HG03064 (cell line): ENCODE measurements at regions not wholly inside any gene's neighbourhood (a gene's known extent, or its start where the extent isn't known, plus 50 kb on each side); places are given as distances from the start of the nearest gene placed in this dataset.
A peak's percentile ranks its signal among the peaks of the same experiment; 100 is the strongest.
"Not testable (repeated sequence)": the region's sequence is repeated elsewhere in the genome, so short reads cannot be mapped to it uniquely, and the experiment has no call there.

Experiments
- ATAC-seq: cut with Tn5 transposase; IDR thresholded peaks from one replicate; pipeline ENCODE4 v1.9.1; 2021; ENCODE audit warnings: low read depth; ENCODE audit not compliant: unreplicated experiment

DNA sequence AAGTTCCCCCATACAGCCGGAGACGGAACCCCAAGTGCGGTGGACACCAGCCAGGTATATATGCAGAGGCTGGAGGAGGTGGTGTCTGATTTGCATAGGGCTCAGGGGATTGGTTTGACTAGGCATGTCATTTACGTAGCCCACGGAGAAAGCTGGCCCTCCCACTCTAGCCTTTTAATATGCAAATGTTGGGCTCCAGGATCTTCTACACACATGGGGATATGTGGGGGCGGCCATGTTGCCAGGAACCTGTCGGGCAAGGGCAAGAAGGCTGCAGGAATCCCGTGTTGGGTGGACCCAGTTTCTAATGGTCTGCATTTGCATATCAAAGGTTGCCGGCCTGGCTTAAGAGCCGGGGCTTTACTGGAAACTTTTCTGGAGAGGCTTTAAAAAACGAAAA is 57.4 kb downstream of the FTHL17 start:
- ATAC-seq, result not testable (repeated sequence)

DNA sequence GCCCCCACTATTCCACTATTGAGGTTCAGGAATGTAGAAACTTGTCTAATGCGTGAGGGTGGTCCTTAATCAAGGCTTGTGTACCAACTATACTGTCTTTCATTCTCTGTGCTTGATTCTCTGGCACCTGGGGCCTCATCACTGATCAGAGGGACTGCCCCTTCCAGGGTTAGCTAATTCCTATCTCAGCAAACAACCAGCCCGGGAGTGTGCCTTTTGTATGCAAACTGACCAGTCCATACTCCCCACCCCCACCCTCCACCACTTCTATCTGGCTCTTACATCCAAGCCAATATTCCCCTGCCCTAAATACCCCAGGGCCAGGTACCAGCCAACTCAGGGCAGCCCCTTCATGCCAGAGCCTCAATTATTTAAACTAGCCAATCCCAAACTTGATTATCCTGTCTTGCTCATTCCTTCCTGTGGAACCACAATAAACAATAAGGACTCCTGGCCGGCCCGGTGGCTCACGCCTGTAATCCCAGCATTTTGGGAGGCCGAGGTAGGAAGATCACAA is 59.3 kb downstream of the FTHL17 start:
- ATAC-seq, result no peak

DNA sequence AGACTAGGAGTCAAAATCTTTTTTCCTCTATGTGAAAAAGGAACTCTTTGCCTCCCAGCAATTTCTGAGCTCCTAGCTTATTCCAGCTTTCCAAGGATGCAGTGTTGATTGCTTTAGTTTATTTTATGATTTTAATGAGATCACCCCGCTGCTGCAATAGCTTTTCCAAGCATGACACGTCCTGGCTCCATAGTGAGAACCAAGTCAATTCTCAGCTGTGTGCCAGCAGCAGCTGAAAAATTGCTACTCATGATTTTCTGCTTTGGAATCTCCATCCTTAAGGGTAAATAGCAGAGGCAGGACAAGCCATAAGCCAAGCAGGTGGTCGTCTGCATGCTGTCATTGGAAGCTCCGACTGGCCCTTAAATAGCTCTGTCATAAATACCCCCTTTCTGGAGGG is 64.5 kb downstream of the FTHL17 start:
- ATAC-seq, result no peak

DNA sequence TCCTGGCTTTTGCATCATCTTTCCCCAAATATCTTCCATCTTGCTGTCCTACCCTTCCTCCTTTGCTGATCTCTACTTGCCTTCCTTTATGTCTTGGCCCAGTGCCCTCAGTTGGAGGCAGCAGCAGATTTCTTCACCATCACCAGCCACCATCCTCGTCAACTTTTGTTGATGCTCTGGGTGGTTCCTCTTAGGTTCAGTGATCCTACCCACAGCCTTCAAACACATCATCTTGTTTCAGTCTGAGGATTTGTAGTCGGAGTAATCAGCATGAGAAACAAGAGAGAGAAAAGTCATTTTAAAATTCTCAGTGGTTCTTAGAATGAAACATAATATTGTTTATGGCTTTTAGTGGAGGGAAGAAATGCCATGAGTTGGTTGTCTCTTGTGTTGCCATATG is 65.8 kb downstream of the FTHL17 start:
- no peak for ATAC-seq

DNA sequence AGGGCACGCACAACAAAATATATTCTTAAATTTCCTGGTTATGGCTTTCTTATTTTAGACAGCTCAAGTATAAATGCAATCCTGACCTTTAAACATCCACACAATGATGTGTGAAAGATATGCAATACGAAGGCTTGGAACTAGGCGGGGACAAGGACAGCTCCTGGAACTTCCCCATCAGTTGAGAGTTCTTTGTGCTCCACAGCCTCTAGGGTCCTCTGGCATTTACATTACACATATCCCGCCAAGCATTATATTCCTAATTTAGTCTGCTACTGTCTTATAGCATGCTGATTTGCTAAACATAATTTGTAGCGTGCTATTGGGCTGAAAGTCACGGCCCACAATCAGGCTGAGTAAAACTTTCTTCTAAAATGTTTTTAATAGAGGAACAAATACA is 74.4 kb downstream of the FTHL17 start:
- ATAC-seq, result no peak

DNA sequence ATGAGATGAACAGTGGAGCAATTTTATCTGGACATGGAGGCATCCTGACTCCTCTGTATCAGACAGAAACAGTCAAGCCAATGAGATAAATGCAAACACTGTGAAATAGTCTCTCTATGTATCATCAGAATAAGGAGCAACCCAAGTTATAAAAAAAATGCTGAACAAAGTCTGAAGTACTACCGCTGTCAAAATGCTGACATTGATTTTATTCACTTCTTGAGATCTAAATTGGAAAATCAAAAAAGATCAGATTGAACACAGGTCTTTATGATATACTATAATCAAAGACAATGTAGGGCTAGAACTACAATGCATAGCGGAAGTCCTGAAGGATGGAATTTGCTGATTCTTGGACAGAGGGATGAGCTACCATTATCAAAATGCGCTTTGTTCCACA is 76.1 kb downstream of the FTHL17 start:
- ATAC-seq, result no peak

DNA sequence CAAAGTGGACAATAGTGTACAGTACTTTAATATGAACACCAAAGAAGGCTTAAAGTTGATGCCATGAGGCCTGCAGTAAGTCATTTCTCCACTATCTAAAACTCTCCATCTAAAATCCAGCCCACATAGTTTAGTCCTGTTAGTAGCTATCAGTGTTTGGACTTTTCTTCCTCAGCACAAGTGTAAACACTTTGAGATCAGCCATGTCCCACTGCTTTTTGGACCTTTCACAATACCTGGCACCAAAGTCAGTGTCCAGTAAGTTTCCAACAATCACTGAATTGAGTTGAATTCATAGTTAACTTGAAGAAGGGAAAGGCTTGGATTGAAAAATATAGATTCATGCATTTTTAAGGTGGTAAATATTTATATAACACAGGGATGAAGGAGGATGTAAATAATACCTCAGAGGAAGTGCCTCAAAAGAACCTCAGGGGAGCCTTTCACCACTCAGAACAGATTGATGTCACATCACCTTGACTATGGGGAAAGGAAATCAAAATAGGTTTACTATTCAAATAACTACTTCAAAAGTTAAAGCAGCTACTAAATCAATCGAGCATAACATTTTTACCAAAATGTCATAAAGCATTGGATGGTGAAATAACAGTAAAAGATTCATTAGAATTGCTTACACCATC is 76.7 kb downstream of the FTHL17 start:
- no peak for ATAC-seq

DNA sequence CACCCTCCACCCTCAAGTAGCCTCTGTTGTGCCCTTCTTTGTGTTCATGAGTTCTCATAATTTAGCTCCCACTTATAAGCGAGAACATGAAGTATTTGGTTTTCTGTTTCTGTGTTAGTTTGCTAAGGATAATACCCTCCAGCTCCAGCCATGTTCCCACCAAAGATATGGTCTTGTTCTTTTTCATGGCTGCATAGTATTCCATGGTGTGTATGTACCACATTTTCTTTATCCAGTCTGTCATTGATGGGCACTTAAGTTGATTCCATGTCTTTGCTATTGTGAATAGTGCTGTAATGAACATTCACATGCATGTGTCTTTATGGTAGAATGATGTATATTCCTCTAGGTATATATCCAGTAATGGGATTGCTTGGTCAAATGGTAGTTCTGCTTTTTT is 77.8 kb downstream of the FTHL17 start:
- not testable (repeated sequence) for ATAC-seq

DNA sequence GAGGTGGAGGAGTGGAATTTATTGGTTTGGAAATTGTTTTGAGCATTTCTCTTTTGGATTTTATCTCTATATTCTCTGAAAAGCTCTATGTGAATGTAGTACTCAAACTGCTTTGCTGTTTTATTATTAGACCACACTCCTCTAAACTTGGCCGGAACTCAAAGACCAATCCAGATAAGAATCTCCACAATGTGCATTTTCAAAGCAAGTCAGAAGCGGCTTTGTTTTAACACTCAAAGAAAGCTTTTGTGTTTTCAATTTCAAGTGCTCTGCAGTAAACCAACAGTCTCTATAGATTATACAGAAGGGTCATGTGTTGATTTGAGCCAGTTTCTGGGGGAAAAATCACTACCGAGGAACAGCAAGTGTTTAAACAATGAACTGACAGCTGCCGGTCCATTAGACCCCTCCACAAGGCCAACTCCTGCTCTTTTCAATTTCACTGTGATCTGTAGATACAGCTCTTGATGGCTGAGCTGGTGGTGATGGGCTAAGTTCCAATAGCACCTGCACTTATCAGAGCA is 79.4 kb downstream of the FTHL17 start:
- no peak for ATAC-seq

DNA sequence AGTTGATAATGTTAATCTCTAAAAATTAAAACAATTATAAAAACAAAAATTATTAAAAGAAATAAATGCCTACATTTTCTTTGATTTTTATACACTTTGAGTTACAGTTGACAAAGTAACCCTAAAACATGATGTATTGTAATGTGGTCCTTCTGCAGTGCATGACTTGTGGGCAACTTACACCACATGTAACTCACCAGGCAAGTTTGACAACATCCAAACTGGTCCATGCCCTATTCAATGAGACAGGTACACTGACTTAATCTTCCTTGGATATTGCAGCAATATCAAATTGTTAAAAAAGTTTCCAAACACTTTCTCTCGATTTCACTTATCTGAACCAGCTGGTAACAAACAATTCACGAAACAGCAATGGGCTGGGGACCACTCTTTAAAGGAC is 81.5 kb downstream of the FTHL17 start:
- no peak for ATAC-seq

DNA sequence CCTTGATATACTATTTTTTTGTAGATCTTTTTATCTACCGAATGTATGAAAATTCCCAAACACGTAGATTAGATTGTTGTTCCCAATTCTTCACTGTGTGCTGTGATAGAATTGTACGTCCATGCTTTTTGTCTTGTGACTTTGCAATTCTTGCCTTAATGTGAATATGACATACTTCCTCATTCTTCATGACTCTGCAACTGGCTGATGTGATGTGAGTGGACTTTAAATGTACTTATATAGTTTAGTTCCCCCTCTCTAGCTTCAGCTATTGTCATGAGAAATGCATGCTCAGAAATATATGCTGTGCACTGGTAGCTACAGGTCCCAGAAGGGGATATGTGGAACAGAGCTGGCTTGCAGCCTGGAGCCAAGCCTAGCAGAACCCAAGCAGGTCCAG is 89.4 kb downstream of the FTHL17 start:
- ATAC-seq, result no peak

DNA sequence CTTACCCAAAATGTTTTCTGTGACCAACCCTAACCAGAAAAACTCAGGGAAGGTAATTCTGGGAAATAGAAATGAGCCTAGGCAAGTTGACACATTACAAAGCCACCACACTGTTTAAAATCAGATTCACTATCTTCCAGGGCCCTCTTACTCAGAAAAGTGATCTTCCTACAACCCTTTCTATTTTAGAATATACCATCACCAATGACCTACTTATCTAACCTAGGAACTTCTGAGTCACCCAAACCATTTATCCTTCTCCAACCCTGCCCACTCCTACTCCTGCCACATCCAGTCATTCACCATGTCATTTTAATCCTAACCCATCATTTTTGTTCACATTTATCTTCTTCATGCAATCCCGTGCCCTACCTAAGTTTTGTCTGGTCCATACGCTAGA is 89.9 kb downstream of the FTHL17 start:
- ATAC-seq, result no peak

DNA sequence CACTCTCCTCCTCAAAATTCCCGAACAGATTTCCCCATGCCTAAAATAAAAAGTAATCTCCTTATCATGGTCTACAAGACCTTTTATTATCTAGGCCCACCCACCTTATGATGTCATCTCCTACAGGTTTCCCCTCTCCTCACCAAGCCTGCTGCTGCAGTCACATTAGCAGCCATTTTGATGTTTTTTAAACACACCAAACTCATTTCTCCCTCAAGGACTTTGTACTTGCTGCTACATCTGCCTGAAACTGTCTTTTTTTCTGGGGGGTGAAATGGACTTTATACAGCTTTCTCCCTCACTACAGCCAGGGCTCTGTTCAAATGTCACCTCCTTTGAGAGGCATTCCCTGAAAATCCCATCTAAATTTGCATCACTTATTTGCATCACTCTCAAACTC is 90.2 kb upstream of the TAB3 start:
- no peak for ATAC-seq

DNA sequence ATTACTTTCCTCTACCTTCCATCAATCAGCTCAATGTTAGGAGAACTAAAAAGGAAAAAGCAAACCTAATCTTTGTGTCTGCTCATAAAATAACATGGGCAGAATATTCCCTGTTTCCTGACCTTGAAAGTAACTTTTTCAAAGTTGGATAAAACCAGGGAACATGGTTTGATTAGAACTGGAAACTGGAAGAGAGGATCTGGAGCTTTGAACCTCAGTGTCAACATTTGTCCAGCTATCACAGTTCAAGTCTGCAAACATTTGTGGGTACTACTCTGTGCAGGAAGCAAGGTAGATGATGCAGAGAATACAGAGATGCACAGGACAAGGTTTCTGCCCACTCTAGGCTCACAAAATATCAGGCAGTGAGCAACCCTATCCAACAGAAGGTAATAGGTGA is 86.4 kb upstream of the TAB3 start:
- ATAC-seq, result no peak

DNA sequence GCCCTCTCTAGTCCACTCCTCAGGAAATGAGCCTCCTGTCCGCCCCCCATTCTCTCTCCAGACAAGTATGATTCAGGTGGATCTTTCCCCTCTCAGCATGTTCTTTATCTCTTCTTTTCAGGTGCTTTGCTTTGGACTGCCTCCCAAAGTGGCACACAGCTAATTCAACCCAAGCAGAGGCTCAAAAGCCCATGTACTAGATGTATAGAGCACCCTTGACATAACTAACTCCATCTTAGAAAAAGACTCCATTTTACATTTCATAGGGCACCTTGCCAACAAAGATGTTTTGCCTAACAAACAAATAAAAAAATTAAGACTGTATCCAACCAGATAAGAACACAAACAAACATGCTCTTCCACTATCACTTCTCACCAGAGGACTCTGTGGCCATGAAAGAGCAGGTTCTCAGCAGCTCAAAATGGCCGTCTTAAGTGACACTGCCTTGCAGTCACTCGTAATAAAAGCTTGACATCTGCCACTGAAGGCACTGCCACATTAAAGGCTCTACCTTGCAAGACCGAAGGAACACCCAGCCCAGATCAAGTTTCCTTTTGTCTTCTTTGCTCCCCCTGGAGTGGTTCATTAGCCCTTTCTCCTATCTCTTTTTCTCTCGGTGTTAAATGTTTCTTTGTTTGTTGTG is 84.9 kb upstream of the TAB3 start:
- no peak for ATAC-seq

DNA sequence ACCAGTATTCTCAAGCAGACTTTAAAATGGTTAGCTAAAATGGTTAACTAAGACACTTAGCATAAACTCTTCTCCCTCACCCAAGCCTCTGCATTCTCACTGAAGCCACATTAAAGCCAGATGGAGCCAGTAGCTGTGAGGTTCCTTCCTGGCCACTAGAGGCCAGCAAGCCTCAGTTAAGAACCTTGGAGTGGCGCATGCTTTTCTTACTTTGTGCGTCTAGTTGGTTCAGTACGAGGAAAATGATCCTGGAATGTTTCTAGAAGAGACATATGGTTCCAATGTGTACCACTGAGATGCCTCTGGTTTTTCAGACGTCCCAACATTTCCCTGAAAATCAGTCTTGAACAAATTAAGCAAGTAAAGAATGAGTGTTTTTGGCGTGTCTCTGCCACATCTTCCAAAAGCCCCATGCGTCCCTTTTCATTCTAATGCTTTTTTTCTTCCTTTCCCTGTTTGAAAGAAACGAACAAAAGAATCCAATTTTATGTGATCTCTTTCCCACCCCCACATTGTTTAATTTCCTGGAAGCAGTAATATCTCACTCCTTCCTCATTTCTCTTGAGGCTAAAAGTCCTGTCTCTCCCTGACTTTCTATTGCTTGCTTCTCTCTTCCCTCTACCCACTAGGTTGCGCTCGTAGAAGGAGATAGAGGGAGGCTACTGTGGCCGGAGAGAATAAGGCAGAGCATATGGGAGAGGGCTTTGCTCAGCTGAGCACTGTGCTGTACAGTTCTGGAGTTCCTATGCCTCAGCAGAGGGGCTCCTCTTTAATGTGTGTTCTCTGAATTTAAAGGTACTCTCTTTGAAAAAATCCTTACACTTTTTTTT is 82.9 kb upstream of the TAB3 start:
- ATAC-seq, result peak; percentile 88

DNA sequence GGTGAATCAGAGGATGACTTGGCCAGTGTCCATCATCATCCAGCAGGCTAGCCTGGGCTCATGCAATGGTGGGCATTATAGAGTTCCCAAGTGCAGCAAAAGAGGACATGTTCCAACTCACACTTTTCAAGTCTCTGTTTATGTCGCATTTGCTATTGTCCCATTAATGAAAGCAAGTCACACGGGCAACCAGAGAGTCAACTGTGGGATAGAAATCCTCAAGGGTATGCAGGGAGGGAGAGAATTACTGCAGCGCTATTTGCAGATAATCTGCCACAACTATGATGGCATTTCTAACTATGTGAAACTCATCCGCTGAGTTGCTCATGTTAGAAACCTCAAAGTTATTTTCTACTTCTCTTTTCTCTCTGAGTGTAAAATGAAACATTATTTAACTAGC is 78.5 kb upstream of the TAB3 start:
- no peak for ATAC-seq

DNA sequence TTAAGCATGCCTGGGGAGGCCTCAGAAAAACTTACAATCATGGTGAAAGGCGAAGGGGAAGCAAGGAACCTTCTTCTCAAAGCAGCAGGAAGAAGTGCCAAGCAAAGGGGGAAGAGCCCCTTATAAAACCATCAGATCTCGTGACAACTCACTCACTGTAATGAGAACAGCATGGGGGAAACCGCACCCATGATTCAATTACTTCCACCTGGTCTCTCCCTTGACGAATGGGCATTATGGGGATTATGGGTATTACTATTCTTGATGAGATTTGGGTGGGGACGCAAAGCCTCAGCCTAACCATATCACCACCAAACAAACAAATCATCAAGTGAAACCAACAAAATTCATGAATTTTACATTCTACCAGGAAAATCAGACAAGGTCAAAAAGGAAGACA is 76.7 kb upstream of the TAB3 start:
- no peak for ATAC-seq

DNA sequence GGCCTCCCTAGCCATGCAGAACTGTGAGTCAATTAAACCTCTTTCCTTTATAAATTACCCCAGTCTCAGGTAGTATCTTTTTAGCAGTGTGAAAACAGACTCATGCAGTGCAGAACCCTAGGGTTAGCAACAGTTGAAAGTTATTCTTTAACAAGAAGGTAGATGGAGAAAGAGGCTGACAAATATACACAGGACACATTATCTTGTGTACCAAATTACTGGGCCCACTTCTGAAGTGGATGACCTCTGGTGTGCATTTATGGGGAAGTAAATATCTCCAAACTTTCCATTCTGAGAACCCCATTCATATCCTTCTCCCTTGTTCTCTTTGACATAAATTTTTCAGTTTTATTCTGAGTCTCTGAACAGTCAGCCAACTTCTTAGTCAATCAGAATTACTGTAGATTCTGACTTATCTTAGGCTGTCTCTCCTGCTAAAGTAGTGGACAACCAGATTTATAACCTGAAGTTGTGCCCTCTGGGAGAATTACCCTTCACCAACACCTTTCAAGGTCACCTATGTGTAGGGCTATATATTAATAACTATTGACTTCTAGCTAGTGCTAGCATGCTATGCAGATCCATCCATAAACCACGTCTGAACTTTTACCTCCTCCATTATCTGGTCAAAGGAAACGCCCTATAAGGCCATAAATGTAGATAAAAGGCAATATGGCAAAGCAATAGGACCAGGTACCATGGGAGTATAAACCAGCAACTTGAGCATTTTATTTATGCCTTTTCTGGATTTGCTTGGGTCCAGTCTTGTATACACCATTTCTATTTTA is 72.5 kb upstream of the TAB3 start:
- ATAC-seq, result no peak

DNA sequence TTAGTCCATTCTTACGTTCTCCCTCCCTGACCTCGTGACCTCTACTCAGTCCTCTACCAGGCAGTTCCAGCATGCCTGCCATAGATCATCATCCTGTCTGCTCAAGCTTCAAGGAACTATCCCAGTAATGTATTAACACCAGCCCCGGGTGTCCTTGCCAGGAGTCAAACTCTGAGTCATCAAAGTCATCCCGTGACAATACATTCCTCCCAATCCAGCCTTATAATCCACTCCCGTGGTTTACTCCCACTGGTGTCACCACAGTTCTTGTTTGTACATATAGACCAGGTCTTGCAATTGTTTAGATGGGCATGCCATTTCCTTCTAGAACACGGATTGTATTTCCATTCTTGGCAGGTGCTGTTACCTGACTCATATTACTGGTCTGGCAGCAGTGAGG is 68.7 kb upstream of the TAB3 start:
- ATAC-seq, result no peak

DNA sequence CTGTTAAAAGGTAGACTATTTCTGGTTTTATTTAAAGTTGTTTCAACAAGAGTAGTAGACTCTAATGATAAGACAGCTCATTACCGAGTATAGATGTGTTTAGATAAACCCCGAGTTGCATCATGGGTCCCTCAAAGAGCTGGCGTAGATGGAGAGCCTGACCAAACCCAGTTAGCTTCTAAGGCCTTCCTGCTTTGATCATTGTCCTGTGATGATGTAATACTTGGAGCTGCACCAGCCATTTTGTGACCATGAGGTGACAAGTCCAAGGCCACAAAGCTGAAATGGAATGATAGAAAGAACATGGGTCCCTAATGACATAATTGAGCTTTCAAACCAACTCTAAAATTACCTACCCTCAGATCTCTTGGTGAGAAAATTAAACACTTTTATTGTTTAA is 66.6 kb upstream of the TAB3 start:
- ATAC-seq, result no peak
